ENCODE measurements at regions not wholly inside any gene's neighbourhood (a gene's known extent, or its start where the extent isn't known, plus 50 kb on each side); places are given as distances from the start of the nearest gene placed in this dataset.

GRCh38 chr5:28249771-28250415 is 1211.5 kb upstream of the CDH9 start:
- Histone ChIP-seq H3K4me1 (no peaks in the 10 kb centered on the region), H3K27ac (no peak overlapping the region), H3K4me2 (no peak overlapping the region), H3F3A (ENCODE audit: low read depth) (no peaks in the 10 kb centered on the region), H3K36me3 (no peaks in the 10 kb centered on the region), H3K9me3 (ENCODE audit: low read depth) (no peaks in the 10 kb centered on the region), H3K4me3 (no peak overlapping the region), H3K9ac (no peak overlapping the region), H3K79me2 (ENCODE audit: low read depth) (no peaks in the 10 kb centered on the region), H3K27me3 (no peaks in the 10 kb centered on the region), H2AFZ (replicated peaks) (no peak overlapping the region), H4K20me1 (ENCODE audit: low read depth) (no peaks in the 10 kb centered on the region)
- Mint-ChIP-seq H3K36me3 (no peaks in the 10 kb centered on the region), H3K27me3 (ENCODE audit: insufficient read depth, low read depth) (no peaks in the 10 kb centered on the region), H3K4me1 (peaks cover 3% of the 10 kb centered on the region), H3K4me3 (no peak overlapping the region), H3K9me3 (peaks cover 10% of the 10 kb centered on the region), H3K27ac (no peak overlapping the region)
- TF ChIP-seq CTCF (IDR thresholded peaks at IDR 0.05) (no peak), EZH2 (IDR thresholded peaks at IDR 0.05) (no peak), EZH2phosphoT487 (IDR thresholded peaks at IDR 0.05) (no peak)
- DNase-seq (ENCODE audit: low spot score) = no peak

GRCh38 chr5:28234356-28234968 is 1196.1 kb upstream of the CDH9 start:
- Histone ChIP-seq H3K4me2 (no peak overlapping the region), H3K27me3 (no peaks in the 10 kb centered on the region), H2AFZ (replicated peaks) (no peak overlapping the region), H3K9me3 (ENCODE audit: low read depth) (no peaks in the 10 kb centered on the region), H3K36me3 (no peaks in the 10 kb centered on the region), H3K27ac (no peak overlapping the region), H3K4me3 (no peak overlapping the region), H4K20me1 (ENCODE audit: low read depth) (no peaks in the 10 kb centered on the region), H3K79me2 (ENCODE audit: low read depth) (no peaks in the 10 kb centered on the region), H3K4me1 (no peaks in the 10 kb centered on the region), H3F3A (ENCODE audit: low read depth) (no peaks in the 10 kb centered on the region), H3K9ac (no peak overlapping the region)
- DNase-seq (ENCODE audit: low spot score) = no peak
- Mint-ChIP-seq H3K27ac (no peak overlapping the region), H3K4me3 (no peak overlapping the region), H3K9me3 (no peaks in the 10 kb centered on the region), H3K27me3 (ENCODE audit: insufficient read depth, low read depth) (no peaks in the 10 kb centered on the region), H3K4me1 (no peaks in the 10 kb centered on the region), H3K36me3 (no peaks in the 10 kb centered on the region)
- TF ChIP-seq EZH2phosphoT487 (IDR thresholded peaks at IDR 0.05) = no peak
- TF ChIP-seq EZH2 (IDR thresholded peaks at IDR 0.05) = no peak
- TF ChIP-seq CTCF (IDR thresholded peaks at IDR 0.05) = no peak

DNA sequence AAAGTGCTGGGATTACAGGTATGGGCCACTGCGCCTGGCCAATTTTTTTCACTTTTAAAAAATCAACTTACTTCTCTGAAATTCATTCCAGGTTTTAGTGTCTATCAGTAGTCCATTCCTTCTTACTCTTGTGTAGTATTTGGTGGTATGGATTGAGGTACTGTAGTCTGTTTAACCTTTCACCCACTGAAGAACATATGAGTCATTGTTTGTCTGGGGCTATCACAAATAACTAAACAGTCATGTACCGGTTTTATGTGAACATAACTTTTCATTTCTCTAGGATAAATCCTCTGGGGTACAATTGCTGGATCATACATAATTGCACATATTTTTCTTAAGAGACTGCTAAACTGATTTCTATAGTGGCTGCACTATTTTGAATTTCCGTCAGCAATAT is 1188.0 kb upstream of the CDH9 start:
- Histone ChIP-seq H2AFZ (replicated peaks) (no peak overlapping the region), H3K4me2 (no peak overlapping the region), H3K9ac (no peak overlapping the region), H4K20me1 (ENCODE audit: low read depth) (no peaks in the 10 kb centered on the region), H3K27me3 (no peaks in the 10 kb centered on the region), H3F3A (ENCODE audit: low read depth) (no peaks in the 10 kb centered on the region), H3K4me1 (no peaks in the 10 kb centered on the region), H3K79me2 (ENCODE audit: low read depth) (no peaks in the 10 kb centered on the region), H3K36me3 (no peaks in the 10 kb centered on the region), H3K4me3 (no peak overlapping the region), H3K9me3 (ENCODE audit: low read depth) (no peaks in the 10 kb centered on the region), H3K27ac (no peak overlapping the region)
- Mint-ChIP-seq H3K36me3 (no peaks in the 10 kb centered on the region), H3K9me3 (no peaks in the 10 kb centered on the region), H3K27ac (no peak overlapping the region), H3K4me1 (no peaks in the 10 kb centered on the region), H3K27me3 (ENCODE audit: insufficient read depth, low read depth) (no peaks in the 10 kb centered on the region), H3K4me3 (no peak overlapping the region)
- DNase-seq (ENCODE audit: low spot score) = no peak
- TF ChIP-seq EZH2 (IDR thresholded peaks at IDR 0.05) (no peak), CTCF (IDR thresholded peaks at IDR 0.05) (no peak)
